ENCODE measurements at regions not wholly inside any gene's neighbourhood (a gene's known extent, or its start where the extent isn't known, plus 50 kb on each side); places are given as distances from the start of the nearest gene placed in this dataset.
"Not testable (repeated sequence)": the region's sequence is repeated elsewhere in the genome, so short reads cannot be mapped to it uniquely, and the experiment has no call there.

- TF ChIP-seq POLR2A (IDR thresholded peaks at IDR 0.05; ENCODE audit: low read length); GATA1 (IDR thresholded peaks at IDR 0.05; ENCODE audit: low read depth, low read length): not testable (repeated sequence)
Observed at GRCh38 chr7:72266-73057, 119.9 kb upstream of the FAM20C start.
